ENCODE measurements at regions not wholly inside any gene's neighbourhood (a gene's known extent, or its start where the extent isn't known, plus 50 kb on each side); places are given as distances from the start of the nearest gene placed in this dataset.

- no peaks in the 10 kb centered on the region for H3K9me3 ChIP-seq (ENCODE audit: insufficient read depth, low read depth, low read length)
- H3F3A ChIP-seq (ENCODE audit: low read depth): no peaks in the 10 kb centered on the region
- no peaks in the 10 kb centered on the region for H3K36me3 ChIP-seq (ENCODE audit: insufficient read depth, low read length)
- H3K27me3 ChIP-seq (ENCODE audit: insufficient read depth, low read length, poor library complexity, severe bottlenecking): no peaks in the 10 kb centered on the region
- no peak overlapping the region for H3K9ac ChIP-seq (ENCODE audit: low read depth, low read length, poor library complexity, severe bottlenecking)
- no peak overlapping the region for H3K4me2 ChIP-seq (ENCODE audit: low read depth, low read length, poor library complexity, severe bottlenecking)
- TF ChIP-seq CTCF (conservative IDR thresholded peaks at IDR 0.05; ENCODE audit: low read length): no peak
- no peak for TF ChIP-seq EZH2phosphoT487 (IDR thresholded peaks at IDR 0.05; ENCODE audit: borderline replicate concordance)
- H3K4me1 ChIP-seq (ENCODE audit: insufficient read depth, low read length, poor library complexity, severe bottlenecking): no peaks in the 10 kb centered on the region
- no peaks in the 10 kb centered on the region for H4K20me1 ChIP-seq (ENCODE audit: insufficient read depth, low read length, poor library complexity, severe bottlenecking)
- H3K4me3 ChIP-seq (ENCODE audit: low read length, poor library complexity, severe bottlenecking): no peak overlapping the region
- H3K79me2 ChIP-seq (ENCODE audit: insufficient read depth, low read length): no peaks in the 10 kb centered on the region
- H3K9me2 ChIP-seq (replicated peaks; ENCODE audit: low read depth, low read length): no peaks in the 10 kb centered on the region
- no peak overlapping the region for H2AFZ ChIP-seq (ENCODE audit: low read length)
These were observed 134.3 kb downstream of the LTN1 start for GRCh38 chr21:28858424-28858823.

- Histone ChIP-seq H3K9ac (ENCODE audit: low read depth, low read length, poor library complexity, severe bottlenecking) (no peak overlapping the region), H3K79me2 (ENCODE audit: insufficient read depth, low read length) (no peaks in the 10 kb centered on the region), H2AFZ (ENCODE audit: low read length) (no peak overlapping the region), H3K9me2 (replicated peaks; ENCODE audit: low read depth, low read length) (no peaks in the 10 kb centered on the region), H3K4me2 (ENCODE audit: low read depth, low read length, poor library complexity, severe bottlenecking) (no peak overlapping the region), H4K20me1 (ENCODE audit: insufficient read depth, low read length, poor library complexity, severe bottlenecking) (no peaks in the 10 kb centered on the region), H3K9me3 (ENCODE audit: insufficient read depth, low read depth, low read length) (no peaks in the 10 kb centered on the region), H3K36me3 (ENCODE audit: insufficient read depth, low read length) (no peaks in the 10 kb centered on the region), H3K27me3 (ENCODE audit: insufficient read depth, low read length, poor library complexity, severe bottlenecking) (no peaks in the 10 kb centered on the region), H3K4me1 (ENCODE audit: insufficient read depth, low read length, poor library complexity, severe bottlenecking) (no peaks in the 10 kb centered on the region), H3F3A (ENCODE audit: low read depth) (no peaks in the 10 kb centered on the region), H3K4me3 (ENCODE audit: low read length, poor library complexity, severe bottlenecking) (no peak overlapping the region)
- no peak for TF ChIP-seq CTCF (conservative IDR thresholded peaks at IDR 0.05; ENCODE audit: low read length)
- TF ChIP-seq EZH2phosphoT487 (IDR thresholded peaks at IDR 0.05; ENCODE audit: borderline replicate concordance): no peak
These were observed 134.9 kb downstream of the LTN1 start for GRCh38 chr21:28857752-28858151.

- Histone ChIP-seq H3F3A (ENCODE audit: low read depth) (no peaks in the 10 kb centered on the region), H3K4me1 (ENCODE audit: insufficient read depth, low read length, poor library complexity, severe bottlenecking) (no peaks in the 10 kb centered on the region), H3K9ac (ENCODE audit: low read depth, low read length, poor library complexity, severe bottlenecking) (no peak overlapping the region), H3K4me3 (ENCODE audit: low read length, poor library complexity, severe bottlenecking) (no peak overlapping the region), H3K36me3 (ENCODE audit: insufficient read depth, low read length) (no peaks in the 10 kb centered on the region), H3K79me2 (ENCODE audit: insufficient read depth, low read length) (no peaks in the 10 kb centered on the region), H3K27me3 (ENCODE audit: insufficient read depth, low read length, poor library complexity, severe bottlenecking) (no peaks in the 10 kb centered on the region), H3K9me2 (replicated peaks; ENCODE audit: low read depth, low read length) (no peaks in the 10 kb centered on the region), H3K4me2 (ENCODE audit: low read depth, low read length, poor library complexity, severe bottlenecking) (no peak overlapping the region), H4K20me1 (ENCODE audit: insufficient read depth, low read length, poor library complexity, severe bottlenecking) (no peaks in the 10 kb centered on the region), H2AFZ (ENCODE audit: low read length) (no peak overlapping the region), H3K9me3 (ENCODE audit: insufficient read depth, low read depth, low read length) (no peaks in the 10 kb centered on the region)
- no peak for TF ChIP-seq CTCF (conservative IDR thresholded peaks at IDR 0.05; ENCODE audit: low read length)
- TF ChIP-seq EZH2phosphoT487 (IDR thresholded peaks at IDR 0.05; ENCODE audit: borderline replicate concordance): no peak
These were observed 136.0 kb downstream of the LTN1 start for GRCh38 chr21:28856588-28857250.

Data from Loucy (cell line).